Liver (tissue), 8 donors: ENCODE measurements at regions not wholly inside any gene's neighbourhood (a gene's known extent, or its start where the extent isn't known, plus 50 kb on each side); places are given as distances from the start of the nearest gene placed in this dataset.

Experiments
- DNase-seq: peaks from one replicate; pipeline ENCODE4 v3.0.0-alpha.2; 2017; ENCODE audit warnings: low spot score
- H3K27ac ChIP-seq, 2 donors: one replicate each; pipeline ENCODE4 v1.7.0; 2013; ENCODE audit warnings: inconsistent platforms in 2 of 2, low read length in 2 of 2, control low read depth in 1 of 2, low read depth in 1 of 2, mild to moderate bottlenecking in 1 of 2
- H3K27me3 ChIP-seq, 4 donors: one replicate each; pipeline versions ENCODE4 v1.6.1 to v1.7.0; 2013; ENCODE audit warnings: low read length in 3 of 4, inconsistent platforms in 1 of 4, mild to moderate bottlenecking in 1 of 4, moderate library complexity in 1 of 4; ENCODE audit not compliant: control insufficient read depth in 4 of 4, insufficient read depth in 4 of 4
- H3K36me3 ChIP-seq, 4 donors: one replicate each; pipeline versions ENCODE4 v1.6.1 to v1.7.0; 2013; ENCODE audit warnings: low read length in 3 of 4, mild to moderate bottlenecking in 3 of 4, low read depth in 1 of 4, moderate library complexity in 1 of 4; ENCODE audit not compliant: control insufficient read depth in 4 of 4, insufficient read depth in 3 of 4
- H3K4me1 ChIP-seq, 4 donors: one replicate each; pipeline versions ENCODE4 v1.6.1 to v1.7.0; 2013; ENCODE audit warnings: low read length in 3 of 4, mild to moderate bottlenecking in 3 of 4, moderate library complexity in 1 of 4; ENCODE audit not compliant: control insufficient read depth in 4 of 4, insufficient read depth in 4 of 4
- H3K4me3 ChIP-seq, 3 donors: one replicate each; pipeline versions ENCODE4 v1.6.1 to v1.7.0; 2013; ENCODE audit warnings: low read length in 3 of 3, control low read depth in 1 of 3, low read depth in 1 of 3, mild to moderate bottlenecking in 1 of 3
- H3K9ac ChIP-seq, 2 donors: one replicate each; pipeline ENCODE4 v1.7.0; 2013; ENCODE audit warnings: low read length in 2 of 2, mild to moderate bottlenecking in 2 of 2, moderate library complexity in 2 of 2, control low read depth in 1 of 2, low read depth in 1 of 2
- H3K9me3 ChIP-seq, 4 donors: one replicate each; pipeline versions ENCODE4 v1.6.1 to v1.7.0; 2013; ENCODE audit warnings: low read length in 3 of 4; ENCODE audit not compliant: control insufficient read depth in 4 of 4
- CTCF ChIP-seq: fragments of 150-350 bp; IDR thresholded peaks from 2 replicates; pipeline ENCODE4 v1.5.1; 2017; ENCODE audit warnings: improper control_type of control experiment, low read depth, low read length; ENCODE audit not compliant: missing input control
- EGR1 ChIP-seq, 2 donors: IDR thresholded peaks; 2 replicates each; pipeline ENCODE4 v1.6.1; 2016 to 2018; ENCODE audit warnings: antibody characterized with exemption in 2 of 2, low read depth in 2 of 2
- FOXA1 ChIP-seq: IDR thresholded peaks from 2 replicates; pipeline ENCODE4 v1.6.1; 2016; ENCODE audit warnings: antibody characterized with exemption
- FOXA2 ChIP-seq: IDR thresholded peaks from 2 replicates; pipeline ENCODE4 v1.6.1; 2016; ENCODE audit warnings: antibody characterized with exemption
- GABPA ChIP-seq, 2 donors: IDR thresholded peaks in 1 of 2; conservative IDR thresholded peaks in 1 of 2; 2 replicates each; pipeline ENCODE4 v1.6.1; 2016; ENCODE audit warnings: antibody characterized with exemption in 2 of 2, mild to moderate bottlenecking in 1 of 2, moderate library complexity in 1 of 2
- HNF4A ChIP-seq, 2 donors: conservative IDR thresholded peaks; 2 replicates each; pipeline ENCODE4 v1.6.1; 2016; ENCODE audit warnings: antibody characterized with exemption in 2 of 2, mild to moderate bottlenecking in 2 of 2
- JUND ChIP-seq, 2 donors: IDR thresholded peaks; 2 replicates each; pipeline ENCODE4 v1.6.1; 2016; ENCODE audit warnings: antibody characterized with exemption in 2 of 2
- MAX ChIP-seq: IDR thresholded peaks from 2 replicates; pipeline ENCODE4 v1.6.1; 2016; ENCODE audit warnings: antibody characterized with exemption
- NR2F2 ChIP-seq: IDR thresholded peaks from 2 replicates; pipeline ENCODE4 v1.6.1; 2016; ENCODE audit warnings: antibody characterized with exemption
- RAD21 ChIP-seq, 2 donors: IDR thresholded peaks; 2 replicates each; pipeline ENCODE4 v1.6.1; 2016; ENCODE audit warnings: antibody characterized with exemption in 2 of 2, mild to moderate bottlenecking in 2 of 2
- RXRA ChIP-seq, 2 donors: IDR thresholded peaks; 2 replicates each; pipeline ENCODE4 v1.6.1; 2017 to 2018; ENCODE audit warnings: antibody characterized with exemption in 2 of 2, mild to moderate bottlenecking in 1 of 2
- SP1 ChIP-seq: IDR thresholded peaks from 2 replicates; pipeline ENCODE4 v1.6.1; 2018; ENCODE audit warnings: antibody characterized with exemption, mild to moderate bottlenecking
- TAF1 ChIP-seq: conservative IDR thresholded peaks from 2 replicates; pipeline ENCODE4 v1.6.1; 2016; ENCODE audit warnings: antibody characterized with exemption, mild to moderate bottlenecking
- YY1 ChIP-seq: IDR thresholded peaks from 2 replicates; pipeline ENCODE4 v1.6.1; 2016; ENCODE audit warnings: antibody characterized with exemption, mild to moderate bottlenecking
- WGBS: extraction: QIAGEN DNeasy Blood & Tissue Kit; methylation state at CpG from one replicate; pipeline ENCODE4 v1.1.7; 2013; 5-methylcytosine and 5-hydroxymethylcytosine counted together
- TF ChIP-seq, protein P1 (sequence below): IDR thresholded peaks from 2 replicates; pipeline ENCODE4 v1.6.1; 2016; ENCODE audit warnings: antibody characterized with exemption
- TF ChIP-seq, protein P2 (sequence below): IDR thresholded peaks from 2 replicates; pipeline ENCODE4 v1.6.1; 2016; ENCODE audit warnings: antibody characterized with exemption
- TF ChIP-seq, protein P3 (sequence below): IDR thresholded peaks from 2 replicates; pipeline ENCODE4 v1.6.1; 2016; ENCODE audit warnings: antibody characterized with exemption, mild to moderate bottlenecking
- donor health status: healthy.
- donor health status: healthy.
- donor health status: healthy.
- donor health status: healthy.
- donor health status: healthy.

- TF ChIP-seq, protein P1, sequence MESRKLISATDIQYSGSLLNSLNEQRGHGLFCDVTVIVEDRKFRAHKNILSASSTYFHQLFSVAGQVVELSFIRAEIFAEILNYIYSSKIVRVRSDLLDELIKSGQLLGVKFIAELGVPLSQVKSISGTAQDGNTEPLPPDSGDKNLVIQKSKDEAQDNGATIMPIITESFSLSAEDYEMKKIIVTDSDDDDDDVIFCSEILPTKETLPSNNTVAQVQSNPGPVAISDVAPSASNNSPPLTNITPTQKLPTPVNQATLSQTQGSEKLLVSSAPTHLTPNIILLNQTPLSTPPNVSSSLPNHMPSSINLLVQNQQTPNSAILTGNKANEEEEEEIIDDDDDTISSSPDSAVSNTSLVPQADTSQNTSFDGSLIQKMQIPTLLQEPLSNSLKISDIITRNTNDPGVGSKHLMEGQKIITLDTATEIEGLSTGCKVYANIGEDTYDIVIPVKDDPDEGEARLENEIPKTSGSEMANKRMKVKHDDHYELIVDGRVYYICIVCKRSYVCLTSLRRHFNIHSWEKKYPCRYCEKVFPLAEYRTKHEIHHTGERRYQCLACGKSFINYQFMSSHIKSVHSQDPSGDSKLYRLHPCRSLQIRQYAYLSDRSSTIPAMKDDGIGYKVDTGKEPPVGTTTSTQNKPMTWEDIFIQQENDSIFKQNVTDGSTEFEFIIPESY, result no peak
- TF ChIP-seq MAX (no peak), RXRA (IDR thresholded peaks at IDR 0.05) (no peak), TAF1 (no peak), SP1 (no peak), RAD21 (IDR thresholded peaks at IDR 0.05) (no peak), EGR1 (IDR thresholded peaks at IDR 0.05; ENCODE audit: low read depth in 2 of 2) (no peak)
- TF ChIP-seq, protein P2, sequence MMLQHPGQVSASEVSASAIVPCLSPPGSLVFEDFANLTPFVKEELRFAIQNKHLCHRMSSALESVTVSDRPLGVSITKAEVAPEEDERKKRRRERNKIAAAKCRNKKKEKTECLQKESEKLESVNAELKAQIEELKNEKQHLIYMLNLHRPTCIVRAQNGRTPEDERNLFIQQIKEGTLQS, result no peak
These were observed 239.9 kb upstream of the RAG2 start (continued) for GRCh38 chr11:36837831-36838437.

GRCh38 chr11:36825251-36825650 lies 227.2 kb upstream of the RAG2 start:
- 81% methylated on average over 10 of the region's 10 CpGs for WGBS
- H3K36me3 ChIP-seq, result no peaks in the 10 kb centered on the region

More at GRCh38 chr11:36825251-36825650, 227.2 kb upstream of the RAG2 start:
- TF ChIP-seq JUND (IDR thresholded peaks at IDR 0.05) (no peak), HNF4A (conservative IDR thresholded peaks at IDR 0.05) (no peak), RAD21 (IDR thresholded peaks at IDR 0.05) (no peak), SP1 (no peak), FOXA1 (no peak), YY1 (no peak), CTCF (no peak), NR2F2 (no peak), FOXA2 (no peak), TAF1 (no peak), RXRA (IDR thresholded peaks at IDR 0.05) (no peak), EGR1 (IDR thresholded peaks at IDR 0.05; ENCODE audit: low read depth in 2 of 2) (no peak), GABPA (IDR thresholded peaks at IDR 0.05 in 1 of 2, conservative IDR thresholded peaks at IDR 0.05 in 1 of 2) (no peak)
- TF ChIP-seq, protein P2, result no peak
- TF ChIP-seq, protein P1, result no peak
- TF ChIP-seq, protein P3, sequence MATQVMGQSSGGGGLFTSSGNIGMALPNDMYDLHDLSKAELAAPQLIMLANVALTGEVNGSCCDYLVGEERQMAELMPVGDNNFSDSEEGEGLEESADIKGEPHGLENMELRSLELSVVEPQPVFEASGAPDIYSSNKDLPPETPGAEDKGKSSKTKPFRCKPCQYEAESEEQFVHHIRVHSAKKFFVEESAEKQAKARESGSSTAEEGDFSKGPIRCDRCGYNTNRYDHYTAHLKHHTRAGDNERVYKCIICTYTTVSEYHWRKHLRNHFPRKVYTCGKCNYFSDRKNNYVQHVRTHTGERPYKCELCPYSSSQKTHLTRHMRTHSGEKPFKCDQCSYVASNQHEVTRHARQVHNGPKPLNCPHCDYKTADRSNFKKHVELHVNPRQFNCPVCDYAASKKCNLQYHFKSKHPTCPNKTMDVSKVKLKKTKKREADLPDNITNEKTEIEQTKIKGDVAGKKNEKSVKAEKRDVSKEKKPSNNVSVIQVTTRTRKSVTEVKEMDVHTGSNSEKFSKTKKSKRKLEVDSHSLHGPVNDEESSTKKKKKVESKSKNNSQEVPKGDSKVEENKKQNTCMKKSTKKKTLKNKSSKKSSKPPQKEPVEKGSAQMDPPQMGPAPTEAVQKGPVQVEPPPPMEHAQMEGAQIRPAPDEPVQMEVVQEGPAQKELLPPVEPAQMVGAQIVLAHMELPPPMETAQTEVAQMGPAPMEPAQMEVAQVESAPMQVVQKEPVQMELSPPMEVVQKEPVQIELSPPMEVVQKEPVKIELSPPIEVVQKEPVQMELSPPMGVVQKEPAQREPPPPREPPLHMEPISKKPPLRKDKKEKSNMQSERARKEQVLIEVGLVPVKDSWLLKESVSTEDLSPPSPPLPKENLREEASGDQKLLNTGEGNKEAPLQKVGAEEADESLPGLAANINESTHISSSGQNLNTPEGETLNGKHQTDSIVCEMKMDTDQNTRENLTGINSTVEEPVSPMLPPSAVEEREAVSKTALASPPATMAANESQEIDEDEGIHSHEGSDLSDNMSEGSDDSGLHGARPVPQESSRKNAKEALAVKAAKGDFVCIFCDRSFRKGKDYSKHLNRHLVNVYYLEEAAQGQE, result no peak
- DNase-seq, result no peak
- Histone ChIP-seq H3K4me3 (no peak overlapping the region), H3K9ac (no peak overlapping the region), H3K27ac (no peak overlapping the region), H3K9me3 (no peaks in the 10 kb centered on the region), H3K4me1 (no peaks in the 10 kb centered on the region), H3K27me3 (peaks cover 0 to 4% (median 0%) of the 10 kb centered on the region in 4 donors)
